Right lobe of liver (tissue), 6 donors: ENCODE measurements at regions not wholly inside any gene's neighbourhood (a gene's known extent, or its start where the extent isn't known, plus 50 kb on each side); places are given as distances from the start of the nearest gene placed in this dataset.

Source experiments
- ATAC-seq, 4 donors: fragments of 200-7000 bp; cut with Tn5 transposase; one replicate each; pipeline ENCODE4 v1.9.1; 2020; ENCODE audit warnings: mild to moderate bottlenecking in 4 of 4, moderate library complexity in 4 of 4
- DNase-seq, 3 donors: peaks; one replicate each; pipeline ENCODE4 v3.0.0-alpha.2; 2020
- H3K27ac ChIP-seq, 3 donors: fragments of 200-600 bp; one replicate each; pipeline ENCODE4 v1.8.0; 2022
- H3K27me3 ChIP-seq, 2 donors: fragments of 200-600 bp; one replicate each; pipeline ENCODE4 v1.8.0; 2022
- H3K36me3 ChIP-seq, 4 donors: fragments of 200-600 bp; sonication (generic) in 1 of 4; one replicate each; pipeline versions ENCODE4 v1.5.1 to v1.8.0; 2017 to 2022; ENCODE audit warnings: control low read depth in 1 of 4
- H3K4me1 ChIP-seq, 4 donors: fragments of 200-600 bp; sonication (generic) in 1 of 4; one replicate each; pipeline versions ENCODE4 v1.5.1 to v1.8.0; 2017 to 2022; ENCODE audit warnings: control low read depth in 1 of 4
- H3K4me3 ChIP-seq, 3 donors: fragments of 200-600 bp; one replicate each; pipeline ENCODE4 v1.8.0; 2022
- H3K9me3 ChIP-seq, 4 donors: fragments of 200-600 bp; sonication (generic) in 1 of 4; one replicate each; pipeline versions ENCODE4 v1.5.1 to v1.8.0; 2017 to 2022; ENCODE audit warnings: control low read depth in 1 of 4
- CTCF ChIP-seq, 4 donors: fragments of 200-600 bp in 3 of 4; fragments of 450-650 bp in 1 of 4; IDR thresholded peaks; one replicate each; pipeline versions ENCODE4 v1.5.1 to v1.8.0; 2016 to 2022; ENCODE audit warnings: antibody characterized with exemption in 4 of 4, mild to moderate bottlenecking in 2 of 4
- POLR2A ChIP-seq: fragments of 450-650 bp; IDR thresholded peaks from one replicate; pipeline ENCODE4 v1.6.1; 2017; ENCODE audit warnings: antibody characterized with exemption, mild to moderate bottlenecking
- WGBS: methylation state at CpG from one replicate; pipeline ENCODE4 v1.1.6; 2018; ENCODE audit warnings: low coverage, low lambda C conversion rate; ENCODE audit not compliant: insufficient coverage; ENCODE audit errors: missing lambda C conversion rate; 5-methylcytosine and 5-hydroxymethylcytosine counted together
- intact Hi-C, 2 donors: fragments of 100-400 bp; cut with DNase I; formaldehyde crosslinking; loops; one replicate each; pipeline versions ENCODE4 v1.11.2 to v1.14.1; 2022
- donor health status: DM: no; HTN: yes; CAD: no.
- donor health status: DM: no; HTN: no; CAD: no.
- donor health status: DM: no; HTN: no; CAD: no.
- donor health status: DM: no; HTN: yes; CAD: no.
- donor health status: DM: no; HTN: yes; CAD: no.

GRCh38 chr10:28236591-28236990 is 66.3 kb downstream of the MPP7 start:
- TF ChIP-seq POLR2A (no peak), CTCF (IDR thresholded peaks at IDR 0.05) (no peak)
- Histone ChIP-seq H3K4me1 (no peaks in the 10 kb centered on the region), H3K27me3 (no peaks in the 10 kb centered on the region), H3K27ac (no peak overlapping the region), H3K9me3 (no peaks in the 10 kb centered on the region), H3K4me3 (no peak overlapping the region), H3K36me3 (no peaks in the 10 kb centered on the region)
- ATAC-seq: no peak
- WGBS: 79% methylated on average over 8 of the region's 12 CpGs
- intact Hi-C loops: no loop called here
- DNase-seq: no peak

- no peak for ATAC-seq
Observed at GRCh38 chr10:28220811-28221210, 82.1 kb downstream of the MPP7 start.

GRCh38 chr10:28219251-28219650 is 83.6 kb downstream of the MPP7 start:
- TF ChIP-seq POLR2A (no peak), CTCF (IDR thresholded peaks at IDR 0.05) (no peak)
- 84% methylated on average over 3 of the region's 3 CpGs for WGBS
- Histone ChIP-seq H3K4me3 (no peak overlapping the region), H3K27ac (no peak overlapping the region), H3K27me3 (no peaks in the 10 kb centered on the region), H3K9me3 (no peaks in the 10 kb centered on the region), H3K4me1 (no peaks in the 10 kb centered on the region), H3K36me3 (no peaks in the 10 kb centered on the region)
- no peak for ATAC-seq
- no peak for DNase-seq
- intact Hi-C loops: no loop called here

More at GRCh38 chr10:28220811-28221210, 82.1 kb downstream of the MPP7 start:
- DNase-seq: no peak
- WGBS: 66% methylated on average over 5 of the region's 5 CpGs
- Histone ChIP-seq H3K36me3 (no peaks in the 10 kb centered on the region), H3K27me3 (no peaks in the 10 kb centered on the region), H3K4me1 (no peaks in the 10 kb centered on the region), H3K27ac (no peak overlapping the region), H3K9me3 (no peaks in the 10 kb centered on the region), H3K4me3 (no peak overlapping the region)
- TF ChIP-seq CTCF (IDR thresholded peaks at IDR 0.05) (no peak), POLR2A (no peak)
- intact Hi-C loops: no loop called here

GRCh38 chr10:28217848-28218247 is 85.0 kb downstream of the MPP7 start:
- no peak for DNase-seq
- Histone ChIP-seq H3K4me1 (no peaks in the 10 kb centered on the region), H3K27ac (no peak overlapping the region), H3K9me3 (no peaks in the 10 kb centered on the region), H3K27me3 (no peaks in the 10 kb centered on the region), H3K4me3 (no peak overlapping the region), H3K36me3 (no peaks in the 10 kb centered on the region)
- intact Hi-C loops: no loop called here
- ATAC-seq: no peak
- 61% methylated on average over 7 of the region's 7 CpGs for WGBS
- TF ChIP-seq CTCF (IDR thresholded peaks at IDR 0.05): no peak
- no peak for TF ChIP-seq POLR2A

GRCh38 chr10:28215930-28216329 is 86.9 kb downstream of the MPP7 start:
- no peaks in the 10 kb centered on the region for H3K27me3 ChIP-seq
- no peak overlapping the region for H3K4me3 ChIP-seq
- H3K4me1 ChIP-seq: no peaks in the 10 kb centered on the region
- WGBS: 47% methylated on average over 2 of the region's 3 CpGs
- DNase-seq: no peak
- no peaks in the 10 kb centered on the region for H3K9me3 ChIP-seq
- no peak for ATAC-seq
- intact Hi-C loops: no loop called here
- H3K36me3 ChIP-seq: no peaks in the 10 kb centered on the region
- no peak overlapping the region for H3K27ac ChIP-seq
- TF ChIP-seq POLR2A (no peak), CTCF (IDR thresholded peaks at IDR 0.05) (no peak)
